ENCODE measurements at regions not wholly inside any gene's neighbourhood (a gene's known extent, or its start where the extent isn't known, plus 50 kb on each side); places are given as distances from the start of the nearest gene placed in this dataset.

DNA sequence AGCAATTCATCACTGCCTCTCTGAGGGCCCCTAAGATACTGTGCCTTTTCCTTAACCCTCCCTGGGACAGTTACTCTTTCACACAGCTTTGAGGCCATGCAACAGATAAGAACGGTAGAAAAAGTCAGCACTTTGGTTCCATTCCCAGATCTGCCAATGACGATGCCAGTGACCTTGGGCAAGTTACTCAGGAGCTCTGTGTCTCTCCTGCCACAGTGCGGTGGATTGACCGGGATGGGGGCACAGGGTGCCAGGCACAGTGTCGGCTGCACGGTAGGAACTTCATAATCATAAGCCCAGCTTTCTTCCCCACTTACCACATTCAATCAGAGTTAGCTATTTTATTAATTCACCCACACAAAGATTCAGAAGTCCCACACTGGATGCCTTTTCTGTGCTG is 1041.8 kb downstream of the TBC1D22A start:
- TF ChIP-seq, protein P1, sequence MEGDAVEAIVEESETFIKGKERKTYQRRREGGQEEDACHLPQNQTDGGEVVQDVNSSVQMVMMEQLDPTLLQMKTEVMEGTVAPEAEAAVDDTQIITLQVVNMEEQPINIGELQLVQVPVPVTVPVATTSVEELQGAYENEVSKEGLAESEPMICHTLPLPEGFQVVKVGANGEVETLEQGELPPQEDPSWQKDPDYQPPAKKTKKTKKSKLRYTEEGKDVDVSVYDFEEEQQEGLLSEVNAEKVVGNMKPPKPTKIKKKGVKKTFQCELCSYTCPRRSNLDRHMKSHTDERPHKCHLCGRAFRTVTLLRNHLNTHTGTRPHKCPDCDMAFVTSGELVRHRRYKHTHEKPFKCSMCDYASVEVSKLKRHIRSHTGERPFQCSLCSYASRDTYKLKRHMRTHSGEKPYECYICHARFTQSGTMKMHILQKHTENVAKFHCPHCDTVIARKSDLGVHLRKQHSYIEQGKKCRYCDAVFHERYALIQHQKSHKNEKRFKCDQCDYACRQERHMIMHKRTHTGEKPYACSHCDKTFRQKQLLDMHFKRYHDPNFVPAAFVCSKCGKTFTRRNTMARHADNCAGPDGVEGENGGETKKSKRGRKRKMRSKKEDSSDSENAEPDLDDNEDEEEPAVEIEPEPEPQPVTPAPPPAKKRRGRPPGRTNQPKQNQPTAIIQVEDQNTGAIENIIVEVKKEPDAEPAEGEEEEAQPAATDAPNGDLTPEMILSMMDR (IDR thresholded peaks at IDR 0.05): no peak
- TF ChIP-seq ZFX (IDR thresholded peaks at IDR 0.05; ENCODE audit: borderline replicate concordance): no peak
- H3K27ac ChIP-seq: no peak overlapping the region

GRCh38 chr22:47802421-47802820 is 1040.0 kb downstream of the TBC1D22A start:
- TF ChIP-seq, protein P1 (IDR thresholded peaks at IDR 0.05): no peak

DNA sequence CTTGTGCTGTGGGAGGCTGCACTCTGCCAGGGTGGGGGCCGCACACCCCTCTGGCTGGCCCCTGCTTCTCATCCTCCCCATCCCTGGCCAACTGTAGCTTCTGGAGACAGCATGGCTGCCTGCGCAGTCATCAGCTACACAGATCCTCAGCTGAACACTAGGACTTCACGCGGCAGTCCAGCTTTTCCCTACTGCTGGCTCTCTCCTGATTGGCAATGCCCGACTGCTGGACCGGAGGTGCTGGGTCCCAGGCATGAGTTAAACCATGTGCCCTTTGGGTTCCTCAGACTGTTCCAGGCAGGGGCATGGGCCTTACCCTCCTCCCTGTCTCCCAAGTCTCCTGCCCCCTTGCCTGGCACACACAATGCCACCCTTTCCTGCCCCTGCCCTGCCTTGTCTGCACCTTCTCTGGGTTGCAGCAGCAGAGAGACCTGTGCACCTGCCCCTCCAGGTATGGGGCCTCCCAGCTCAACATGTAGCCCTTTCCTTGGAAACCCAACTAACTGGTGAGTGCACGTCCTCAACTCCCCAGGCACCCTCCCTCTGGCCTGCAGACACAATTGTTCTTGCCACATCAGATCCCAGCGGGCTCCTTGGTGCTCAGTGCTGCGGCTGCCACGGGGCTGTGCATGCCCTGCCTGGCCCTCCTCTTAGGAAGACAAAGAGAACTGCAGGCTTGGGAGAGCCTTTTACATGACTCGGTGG is 1039.2 kb downstream of the TBC1D22A start:
- TF ChIP-seq, protein P1 (IDR thresholded peaks at IDR 0.05): no peak
- TF ChIP-seq ZFX (IDR thresholded peaks at IDR 0.05; ENCODE audit: borderline replicate concordance): no peak
- H3K27ac ChIP-seq: no peak overlapping the region

More at GRCh38 chr22:47802421-47802820, 1040.0 kb downstream of the TBC1D22A start:
- no peak overlapping the region for H3K27ac ChIP-seq

DNA sequence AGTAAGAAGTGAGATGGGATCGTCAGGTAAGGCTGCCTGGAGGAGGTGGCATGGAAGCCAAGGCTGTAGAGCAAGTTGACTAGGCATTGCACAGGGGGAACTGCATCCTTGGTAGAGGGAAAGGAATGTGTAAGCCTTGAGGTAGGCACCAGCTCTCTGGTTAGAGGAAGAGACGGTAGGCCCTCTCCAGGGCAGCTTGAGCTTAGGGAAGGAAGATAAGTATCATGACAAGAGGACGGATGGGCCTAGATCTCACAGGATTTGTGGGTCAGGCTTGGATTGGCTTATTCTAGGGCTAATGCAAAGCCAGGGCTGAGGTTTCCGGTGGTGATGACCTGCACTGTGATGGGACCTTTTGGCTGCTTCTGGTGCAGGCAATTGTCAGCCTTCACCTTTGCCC is 1035.8 kb downstream of the TBC1D22A start:
- H3K27ac ChIP-seq: no peak overlapping the region
- no peak for TF ChIP-seq ZFX (IDR thresholded peaks at IDR 0.05; ENCODE audit: borderline replicate concordance)
- TF ChIP-seq, protein P1 (IDR thresholded peaks at IDR 0.05): no peak

DNA sequence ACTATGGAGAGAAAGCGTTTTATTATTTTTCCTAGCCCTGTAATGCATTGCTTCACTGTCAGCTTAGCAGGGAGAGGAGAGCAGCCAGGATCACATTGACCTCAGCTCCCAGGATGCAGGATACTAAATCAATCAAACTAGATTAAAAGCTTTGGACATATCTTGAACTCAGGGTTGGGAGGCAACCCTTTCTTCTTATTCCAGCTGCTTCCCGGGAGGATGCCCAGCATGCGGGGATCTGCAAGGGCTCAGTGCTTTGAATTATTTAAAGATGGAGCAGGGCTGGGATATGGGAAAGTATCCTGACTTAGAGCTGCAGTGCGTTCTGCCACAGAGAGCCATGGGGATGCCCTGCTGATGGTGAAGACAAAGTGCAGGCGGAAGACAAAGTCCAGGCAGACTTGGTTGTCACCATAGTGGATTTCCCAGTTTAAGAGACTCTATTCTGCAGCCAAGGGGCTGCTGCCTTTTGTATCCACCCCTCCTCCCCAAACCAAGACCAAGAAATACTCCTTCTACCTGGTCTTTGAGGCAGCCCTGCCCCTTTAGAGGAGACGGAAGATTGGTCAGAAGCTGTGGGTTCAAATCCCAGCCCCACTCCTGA is 1035.0 kb downstream of the TBC1D22A start:
- TF ChIP-seq, protein P1 (IDR thresholded peaks at IDR 0.05): no peak
- TF ChIP-seq ZFX (IDR thresholded peaks at IDR 0.05; ENCODE audit: borderline replicate concordance): no peak
- no peak overlapping the region for H3K27ac ChIP-seq

DNA sequence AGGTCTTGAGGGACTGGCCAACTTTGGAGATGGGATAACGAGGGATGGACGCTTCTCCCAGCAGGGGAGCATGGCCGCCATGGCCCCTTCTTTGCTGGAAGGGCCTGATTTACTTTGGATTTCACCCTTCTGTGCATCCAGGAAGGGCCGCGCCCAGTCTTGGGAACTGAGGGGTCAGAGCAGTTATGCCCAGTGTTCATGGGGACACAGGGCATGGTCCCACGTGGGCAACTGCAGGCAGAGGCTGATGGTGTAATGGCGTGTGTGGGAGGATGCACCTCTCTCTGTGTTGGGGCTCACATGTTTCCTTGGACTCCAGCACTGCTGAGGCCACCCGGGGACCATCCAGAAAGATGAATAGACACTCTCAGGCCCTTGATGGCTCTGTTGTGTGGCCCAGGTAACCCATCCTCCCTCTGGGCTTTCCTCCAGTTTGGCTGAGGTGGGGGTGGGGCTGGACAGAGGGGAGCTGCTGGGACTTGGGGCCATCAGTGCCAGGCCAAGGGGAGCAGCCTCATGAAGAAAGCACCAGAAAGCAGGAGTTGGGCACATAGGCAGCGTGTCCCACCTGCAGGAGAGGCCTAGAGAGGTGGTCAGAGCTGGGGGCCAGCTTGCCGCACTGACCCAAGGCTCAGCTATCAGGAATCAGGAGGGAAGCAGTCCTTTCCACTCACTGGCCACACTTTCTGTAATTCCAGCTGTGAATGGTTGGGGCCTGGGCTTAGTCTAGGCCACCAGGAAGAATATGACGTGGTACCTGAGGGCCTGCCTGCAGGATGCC is 1033.9 kb downstream of the TBC1D22A start:
- H3K27ac ChIP-seq: no peak overlapping the region
- TF ChIP-seq, protein P1 (IDR thresholded peaks at IDR 0.05): no peak
- TF ChIP-seq ZFX (IDR thresholded peaks at IDR 0.05; ENCODE audit: borderline replicate concordance): no peak
